CD4-positive, CD25-positive, alpha-beta regulatory T cell (primary cell): ENCODE measurements at regions not wholly inside any gene's neighbourhood (a gene's known extent, or its start where the extent isn't known, plus 50 kb on each side); places are given as distances from the start of the nearest gene placed in this dataset.
A peak's percentile ranks its signal among the peaks of the same experiment; 100 is the strongest.

Experiments
- ATAC-seq, 2 donors: fragments of 150-1000 bp; cut with Tn5 transposase; one replicate each; pipeline ENCODE4 v1.10.0; 2021; ENCODE audit warnings: low read depth in 2 of 2, moderate number of reproducible peaks in 2 of 2, moderate library complexity in 1 of 2
- DNase-seq, 3 donors: peaks; one replicate each; pipeline versions ENCODE4 v3.0.0 to v3.0.0-alpha.2; 2012 to 2022; ENCODE audit warnings: mixed read lengths in 1 of 3
- H3K27ac ChIP-seq: one replicate; pipeline ENCODE4 v1.7.0; 2013; ENCODE audit warnings: mild to moderate bottlenecking, low read length; ENCODE audit not compliant: insufficient read depth, poor library complexity, severe bottlenecking
- H3K27me3 ChIP-seq: one replicate; pipeline ENCODE4 v1.7.0; 2013; ENCODE audit warnings: low read length; ENCODE audit not compliant: control insufficient read depth, insufficient read depth
- H3K36me3 ChIP-seq: one replicate; pipeline ENCODE4 v1.7.0; 2013; ENCODE audit warnings: mild to moderate bottlenecking, low read length, moderate library complexity; ENCODE audit not compliant: control insufficient read depth, insufficient read depth
- H3K4me1 ChIP-seq: 2 replicates; pipeline ENCODE4 v1.7.0; 2013; ENCODE audit warnings: mild to moderate bottlenecking, low read length; ENCODE audit not compliant: insufficient read depth, control insufficient read depth, poor library complexity, severe bottlenecking
- H3K4me3 ChIP-seq: one replicate; pipeline ENCODE4 v1.7.0; 2013; ENCODE audit warnings: low read depth, mild to moderate bottlenecking, low read length, moderate library complexity
- H3K9me3 ChIP-seq, 2 experiments: 1 replicate in 1 of 2; 2 replicates in 1 of 2; pipeline ENCODE4 v1.7.0; 2013; ENCODE audit warnings: low read length in 2 of 2, mild to moderate bottlenecking in 1 of 2, moderate library complexity in 1 of 2; ENCODE audit not compliant: control insufficient read depth in 2 of 2
- H3K27ac Mint-ChIP-seq, 3 donors: one replicate each; pipeline ENCODE4 v1.8.0; 2020 to 2022; ENCODE audit warnings: mild to moderate bottlenecking in 3 of 3, mixed read lengths in 3 of 3, moderate library complexity in 2 of 3
- H3K27me3 Mint-ChIP-seq: one replicate; pipeline ENCODE4 v1.8.0; 2022; ENCODE audit warnings: mild to moderate bottlenecking, mixed read lengths
- H3K36me3 Mint-ChIP-seq: one replicate; pipeline ENCODE4 v1.8.0; 2020; ENCODE audit warnings: mixed read lengths
- H3K4me1 Mint-ChIP-seq, 4 donors: one replicate each; pipeline ENCODE4 v1.8.0; 2020 to 2022; ENCODE audit warnings: mixed read lengths in 4 of 4, mild to moderate bottlenecking in 1 of 4
- H3K4me3 Mint-ChIP-seq, 4 donors: one replicate each; pipeline ENCODE4 v1.8.0; 2020 to 2022; ENCODE audit warnings: mild to moderate bottlenecking in 4 of 4, mixed read lengths in 4 of 4, moderate library complexity in 3 of 4
- H3K9me3 Mint-ChIP-seq, 7 donors: one replicate each; pipeline ENCODE4 v1.8.0; 2020 to 2022; ENCODE audit warnings: mixed read lengths in 7 of 7, mild to moderate bottlenecking in 3 of 7, moderate library complexity in 2 of 7

DNA sequence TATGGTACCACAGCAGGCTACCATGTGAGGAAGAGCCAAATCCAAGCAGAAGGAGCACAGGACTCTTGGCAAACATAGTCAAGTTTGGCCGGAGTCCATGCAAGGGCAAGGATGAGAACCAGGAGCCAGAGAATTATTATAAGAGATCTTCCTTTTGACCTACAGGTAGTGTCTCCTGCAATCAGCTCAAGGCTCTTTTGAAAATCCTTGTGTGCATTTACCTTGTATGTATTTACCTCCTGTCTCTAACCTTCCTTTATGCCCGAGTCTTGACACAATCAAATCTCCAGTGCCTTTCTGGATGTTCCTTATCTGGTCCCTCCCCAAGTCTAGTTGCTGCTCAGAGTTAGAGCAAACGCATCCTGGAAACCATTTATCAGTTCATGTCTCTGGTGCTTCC lies 855.0 kb upstream of the CELF4 start:
- Histone ChIP-seq H3K36me3 (no peaks in the 10 kb centered on the region), H3K27me3 (no peaks in the 10 kb centered on the region), H3K4me3 (no peak overlapping the region), H3K9me3 (no peaks in the 10 kb centered on the region), H3K4me1 (no peaks in the 10 kb centered on the region), H3K27ac (no peak overlapping the region)
- Mint-ChIP-seq H3K9me3 (peaks cover 0 to 13% (median 4%) of the 10 kb centered on the region in 7 donors), H3K27ac (no peak overlapping the region), H3K4me1 (no peaks in the 10 kb centered on the region), H3K36me3 (no peaks in the 10 kb centered on the region), H3K27me3 (no peaks in the 10 kb centered on the region), H3K4me3 (no peak overlapping the region)
- DNase-seq: no peak
- ATAC-seq: no peak

DNA sequence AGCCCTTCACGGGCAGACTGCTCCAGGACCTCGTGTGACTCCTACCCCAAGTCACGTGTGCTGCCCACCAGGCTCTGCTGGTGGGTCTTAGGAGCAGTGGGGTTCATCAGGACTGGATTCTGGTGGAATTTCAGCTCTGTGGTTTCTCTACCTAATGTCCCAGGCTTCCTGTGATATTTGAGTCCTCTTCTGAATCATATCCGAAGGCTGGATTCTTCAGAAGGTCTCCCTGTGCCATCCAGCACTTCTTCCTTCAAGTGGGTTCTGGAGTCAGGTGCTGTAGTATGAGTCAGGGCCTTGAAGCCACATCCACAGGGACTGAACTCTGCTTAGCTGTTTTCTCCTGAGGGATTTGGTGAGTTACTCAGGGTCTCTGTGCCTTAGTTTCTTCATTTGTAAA lies 850.2 kb upstream of the CELF4 start:
- ATAC-seq: no peak
- H3K27me3 Mint-ChIP-seq: no peaks in the 10 kb centered on the region
- no peak overlapping the region for H3K27ac Mint-ChIP-seq

DNA sequence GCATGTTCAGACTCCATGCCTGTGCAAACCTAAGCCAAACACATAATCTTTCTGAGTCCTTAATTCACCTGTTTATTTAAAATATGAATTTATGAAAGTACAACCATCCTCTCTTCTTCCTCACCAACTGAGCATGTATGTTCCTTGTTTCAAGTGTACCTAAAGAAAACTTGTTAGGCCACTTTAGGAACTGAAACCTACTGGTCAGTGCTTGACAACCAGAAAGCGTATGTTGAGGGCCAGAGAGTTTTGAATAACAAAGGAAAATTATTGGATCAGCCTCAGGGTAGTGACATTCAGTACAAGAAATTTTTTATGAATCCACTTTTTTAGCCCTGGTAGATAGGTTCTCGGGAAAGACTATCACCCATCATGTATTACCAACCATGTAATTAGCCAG lies 847.6 kb upstream of the CELF4 start:
- Mint-ChIP-seq H3K27ac (no peak overlapping the region), H3K27me3 (no peaks in the 10 kb centered on the region), H3K4me1 (no peaks in the 10 kb centered on the region), H3K36me3 (no peaks in the 10 kb centered on the region), H3K4me3 (no peak overlapping the region), H3K9me3 (peaks cover 0 to 11% (median 6%) of the 10 kb centered on the region in 7 donors)
- DNase-seq (no peak), ATAC-seq (no peak)
- no peaks in the 10 kb centered on the region for H3K27me3 ChIP-seq
- no peak overlapping the region for H3K4me3 ChIP-seq
- no peak overlapping the region for H3K27ac ChIP-seq
- H3K36me3 ChIP-seq: no peaks in the 10 kb centered on the region
- H3K4me1 ChIP-seq: no peaks in the 10 kb centered on the region
- H3K9me3 ChIP-seq: no peaks in the 10 kb centered on the region

More for the DNA sequence above, 850.2 kb upstream of the CELF4 start:
- no peak for DNase-seq
- no peaks in the 10 kb centered on the region for H3K9me3 ChIP-seq
- H3K36me3 ChIP-seq: no peaks in the 10 kb centered on the region
- Mint-ChIP-seq H3K4me3 (no peak overlapping the region), H3K4me1 (no peaks in the 10 kb centered on the region), H3K36me3 (no peaks in the 10 kb centered on the region), H3K9me3 (peaks cover 0 to 12% (median 3%) of the 10 kb centered on the region in 7 donors)
- H3K4me1 ChIP-seq: no peaks in the 10 kb centered on the region
- no peaks in the 10 kb centered on the region for H3K27me3 ChIP-seq
- H3K27ac ChIP-seq: no peak overlapping the region
- no peak overlapping the region for H3K4me3 ChIP-seq

DNA sequence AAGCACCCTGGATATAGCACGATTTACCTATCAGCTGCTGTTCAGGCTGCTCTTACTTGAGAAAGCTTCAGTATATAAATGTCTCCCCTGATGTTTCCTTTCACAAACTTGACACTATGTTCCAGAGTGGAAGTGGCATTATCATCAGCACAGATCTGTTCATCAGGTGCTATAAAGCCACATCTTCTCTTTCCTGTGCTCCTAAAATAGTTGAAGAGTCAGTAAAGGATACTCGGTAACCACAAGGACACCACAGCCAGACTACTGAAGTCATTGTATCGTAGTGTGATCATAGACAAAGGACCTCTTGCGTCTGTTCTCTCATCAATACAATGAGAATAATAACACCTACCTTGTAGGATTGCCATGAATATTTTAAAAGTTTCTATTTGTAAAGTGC lies 841.0 kb upstream of the CELF4 start:
- no peak for DNase-seq
- H3K4me3 Mint-ChIP-seq: no peak overlapping the region
- H3K4me1 ChIP-seq: no peaks in the 10 kb centered on the region
- no peaks in the 10 kb centered on the region for H3K27me3 ChIP-seq
- ATAC-seq: no peak
- H3K36me3 ChIP-seq: no peaks in the 10 kb centered on the region
- no peaks in the 10 kb centered on the region for H3K27me3 Mint-ChIP-seq
- H3K36me3 Mint-ChIP-seq: no peaks in the 10 kb centered on the region
- no peak overlapping the region for H3K27ac Mint-ChIP-seq
- H3K4me3 ChIP-seq: no peak overlapping the region
- H3K9me3 Mint-ChIP-seq: peaks cover 0 to 11% (median 6%) of the 10 kb centered on the region in 7 donors
- no peak overlapping the region for H3K27ac ChIP-seq
- no peaks in the 10 kb centered on the region for H3K9me3 ChIP-seq
- H3K4me1 Mint-ChIP-seq: no peaks in the 10 kb centered on the region

DNA sequence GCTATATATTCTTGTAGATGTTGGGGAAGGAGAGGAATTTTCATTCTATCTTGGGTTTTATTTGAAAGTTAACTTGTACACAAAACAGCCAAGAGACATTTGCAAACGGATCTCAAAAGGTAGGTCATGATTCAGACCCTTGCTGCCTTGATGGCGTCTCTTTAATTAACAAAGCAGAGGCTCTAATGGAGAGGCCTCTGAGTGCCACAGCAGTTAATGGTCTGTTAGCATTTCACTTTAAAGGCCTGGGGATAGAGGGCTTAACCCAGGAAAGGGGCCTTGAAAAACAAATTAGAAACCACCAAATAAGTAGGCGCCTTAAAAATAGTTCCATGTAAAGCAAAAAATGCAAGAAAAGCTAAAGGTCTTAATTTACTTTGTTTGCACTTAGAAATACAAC lies 836.9 kb upstream of the CELF4 start:
- Histone ChIP-seq H3K27ac (no peak overlapping the region), H3K4me1 (no peaks in the 10 kb centered on the region), H3K9me3 (no peaks in the 10 kb centered on the region), H3K4me3 (no peak overlapping the region), H3K27me3 (no peaks in the 10 kb centered on the region), H3K36me3 (no peaks in the 10 kb centered on the region)
- H3K36me3 Mint-ChIP-seq: no peaks in the 10 kb centered on the region
- ATAC-seq: no peak
- H3K9me3 Mint-ChIP-seq: peaks cover 0 to 6% (median 3%) of the 10 kb centered on the region in 7 donors
- DNase-seq: no peak
- H3K27ac Mint-ChIP-seq: no peak overlapping the region
- H3K4me1 Mint-ChIP-seq: no peaks in the 10 kb centered on the region
- H3K4me3 Mint-ChIP-seq: no peak overlapping the region
- H3K27me3 Mint-ChIP-seq: no peaks in the 10 kb centered on the region

DNA sequence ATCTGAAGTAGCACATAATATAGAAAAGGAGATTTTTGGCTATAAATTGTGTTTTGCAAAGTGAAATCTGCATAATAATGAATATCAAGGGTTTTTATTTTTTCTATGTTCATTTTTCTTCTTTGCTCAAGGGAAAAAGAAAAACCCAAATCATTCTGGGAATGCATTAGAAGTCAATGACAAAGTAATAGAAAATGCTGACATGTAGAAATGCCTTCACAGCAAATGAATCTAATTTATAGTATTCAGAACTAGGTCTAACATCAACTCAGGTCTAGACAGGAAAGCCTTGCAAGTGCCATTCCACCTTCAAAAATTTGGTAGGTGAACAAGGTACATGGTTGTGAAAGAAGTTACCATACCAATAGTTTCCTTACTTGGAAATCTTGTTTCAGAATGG lies 831.5 kb upstream of the CELF4 start:
- no peak for DNase-seq
- no peak for ATAC-seq

DNA sequence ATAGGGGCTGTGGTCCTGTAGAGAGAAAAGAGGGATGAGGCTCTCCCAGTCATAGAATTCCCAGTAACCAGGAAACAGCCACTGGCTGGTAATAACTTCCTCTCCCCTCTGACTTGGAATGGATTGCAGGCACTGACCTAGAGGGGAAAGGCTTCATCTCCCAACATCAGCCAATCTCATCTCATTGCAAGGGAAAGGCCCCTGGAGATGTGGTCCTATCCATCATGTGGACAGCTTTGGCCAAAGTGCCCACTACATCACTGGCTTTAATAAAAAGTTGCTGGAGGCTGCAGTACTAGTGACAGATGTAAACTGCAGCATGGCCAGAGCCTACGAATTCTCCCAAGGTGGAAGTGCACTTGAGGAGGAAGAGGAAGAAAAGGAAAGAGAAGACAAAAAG lies 820.5 kb upstream of the CELF4 start:
- H3K4me3 Mint-ChIP-seq: no peak overlapping the region
- no peak overlapping the region for H3K4me3 ChIP-seq
- DNase-seq (no peak), ATAC-seq (no peak)
- H3K9me3 ChIP-seq: no peaks in the 10 kb centered on the region
- H3K36me3 Mint-ChIP-seq: no peaks in the 10 kb centered on the region
- no peaks in the 10 kb centered on the region for H3K36me3 ChIP-seq
- H3K9me3 Mint-ChIP-seq: peaks cover 0 to 10% (median 3%) of the 10 kb centered on the region in 7 donors
- no peaks in the 10 kb centered on the region for H3K4me1 Mint-ChIP-seq
- no peaks in the 10 kb centered on the region for H3K27me3 Mint-ChIP-seq
- no peaks in the 10 kb centered on the region for H3K4me1 ChIP-seq
- no peak overlapping the region for H3K27ac Mint-ChIP-seq
- H3K27ac ChIP-seq: no peak overlapping the region
- no peaks in the 10 kb centered on the region for H3K27me3 ChIP-seq

More for the DNA sequence above, 831.5 kb upstream of the CELF4 start:
- Mint-ChIP-seq H3K9me3 (peaks cover 0 to 6% (median 2%) of the 10 kb centered on the region in 7 donors), H3K27me3 (no peaks in the 10 kb centered on the region), H3K4me1 (no peaks in the 10 kb centered on the region), H3K36me3 (no peaks in the 10 kb centered on the region), H3K27ac (no peak overlapping the region), H3K4me3 (no peak overlapping the region)
- no peaks in the 10 kb centered on the region for H3K27me3 ChIP-seq
- no peak overlapping the region for H3K27ac ChIP-seq
- no peak overlapping the region for H3K4me3 ChIP-seq
- H3K9me3 ChIP-seq: no peaks in the 10 kb centered on the region
- H3K36me3 ChIP-seq: no peaks in the 10 kb centered on the region
- no peaks in the 10 kb centered on the region for H3K4me1 ChIP-seq

DNA sequence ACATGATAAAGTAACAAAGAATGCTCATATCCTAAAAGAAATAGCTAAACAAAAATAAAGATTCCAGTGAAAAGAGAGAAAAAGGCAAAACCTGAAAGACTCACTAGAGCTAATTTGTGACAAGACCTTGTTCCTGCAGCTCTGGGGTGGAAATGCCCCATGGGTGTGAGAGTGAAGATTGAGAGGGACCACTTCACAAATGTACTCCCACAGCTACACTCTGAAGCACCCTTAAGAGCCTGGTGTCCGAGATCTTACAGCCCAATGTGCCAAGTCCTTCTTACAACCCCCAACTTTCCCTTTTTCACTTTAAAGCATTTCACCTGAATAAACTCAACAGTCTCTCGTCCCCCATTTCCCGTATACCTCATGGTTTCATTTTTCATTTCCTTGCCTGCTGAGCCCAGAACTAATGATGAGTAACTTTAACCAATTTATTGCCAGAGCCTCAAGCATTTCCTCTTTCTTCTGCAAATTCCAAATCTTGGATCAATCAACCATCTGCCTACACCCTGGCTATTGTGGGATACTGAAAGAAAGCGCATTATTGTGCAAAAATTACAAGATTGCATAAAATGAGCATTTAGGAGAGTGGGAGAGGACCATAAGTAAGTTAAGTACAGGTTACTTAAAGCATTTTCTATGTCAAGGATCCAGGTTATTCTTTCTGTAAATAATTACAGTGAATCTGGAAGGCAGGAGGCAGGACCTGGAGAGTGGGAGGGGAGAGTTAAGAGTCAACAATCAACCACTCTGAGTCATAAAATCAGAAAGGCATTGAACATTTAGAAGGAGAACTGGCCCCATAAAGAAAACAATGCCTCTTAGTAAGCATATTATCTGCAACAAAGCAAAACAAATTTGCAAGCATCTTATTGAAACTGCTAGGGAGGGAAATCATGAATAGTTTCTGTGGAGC lies 804.4 kb upstream of the CELF4 start:
- H3K4me3 Mint-ChIP-seq: peak overlapping the region in 2 of 4 donors; percentile 0 to 25
- Histone ChIP-seq H3K9me3 (no peaks in the 10 kb centered on the region), H3K4me3 (no peak overlapping the region), H3K27ac (no peak overlapping the region), H3K4me1 (no peaks in the 10 kb centered on the region), H3K27me3 (no peaks in the 10 kb centered on the region), H3K36me3 (no peaks in the 10 kb centered on the region)
- no peaks in the 10 kb centered on the region for H3K36me3 Mint-ChIP-seq
- no peaks in the 10 kb centered on the region for H3K4me1 Mint-ChIP-seq
- H3K27ac Mint-ChIP-seq: no peak overlapping the region
- peaks cover 0 to 10% (median 7%) of the 10 kb centered on the region in 7 donors for H3K9me3 Mint-ChIP-seq
- H3K27me3 Mint-ChIP-seq: no peaks in the 10 kb centered on the region
- ATAC-seq (no peak), DNase-seq (peak in 1 of 3 donors; percentile 2)
